Mesenchymal stem cell (in vitro differentiated cells and primary cell): ENCODE measurements at regions not wholly inside any gene's neighbourhood (a gene's known extent, or its start where the extent isn't known, plus 50 kb on each side); places are given as distances from the start of the nearest gene placed in this dataset.

Source experiments
- DNase-seq: peaks from one replicate; pipeline ENCODE4 v3.0.0-alpha.2; 2013
- H2AFZ ChIP-seq: one replicate; pipeline ENCODE4 v1.6.1; 2013; ENCODE audit warnings: low read depth, mild to moderate bottlenecking, control low read depth, inconsistent platforms, low read length, moderate library complexity
- H2AK5ac ChIP-seq: 2 replicates; pipeline ENCODE4 v1.6.1; 2013; ENCODE audit warnings: low read length, moderate library complexity, mild to moderate bottlenecking, inconsistent platforms; ENCODE audit not compliant: severe bottlenecking
- H2BK120ac ChIP-seq: one replicate; pipeline ENCODE4 v1.6.1; 2013; ENCODE audit warnings: low read depth, mild to moderate bottlenecking, inconsistent platforms, low read length, moderate library complexity
- H2BK12ac ChIP-seq, 2 experiments: one replicate each; pipeline ENCODE4 v1.6.1; 2013; ENCODE audit warnings: inconsistent platforms in 2 of 2, low read length in 2 of 2, mild to moderate bottlenecking in 2 of 2, moderate library complexity in 2 of 2, control low read depth in 1 of 2
- H2BK15ac ChIP-seq: one replicate; pipeline ENCODE4 v1.6.1; 2013; ENCODE audit warnings: mild to moderate bottlenecking, low read depth, inconsistent platforms; ENCODE audit not compliant: poor library complexity, severe bottlenecking
- H2BK5ac ChIP-seq: 2 replicates; pipeline ENCODE4 v1.6.1; 2013; ENCODE audit warnings: low read depth, mild to moderate bottlenecking, low read length, control low read depth, inconsistent platforms; ENCODE audit not compliant: poor library complexity, severe bottlenecking
- H3K14ac ChIP-seq, 2 experiments: one replicate each; pipeline ENCODE4 v1.6.1; 2013; ENCODE audit warnings: inconsistent platforms in 2 of 2, low read length in 2 of 2, control low read depth in 1 of 2, mild to moderate bottlenecking in 1 of 2, moderate library complexity in 1 of 2
- H3K18ac ChIP-seq, 2 experiments: one replicate each; pipeline ENCODE4 v1.6.1; 2013; ENCODE audit warnings: inconsistent platforms in 2 of 2, low read length in 2 of 2, control low read depth in 1 of 2, low read depth in 1 of 2, mild to moderate bottlenecking in 1 of 2
- H3K23ac ChIP-seq, 2 experiments: one replicate each; pipeline ENCODE4 v1.6.1; 2013; ENCODE audit warnings: inconsistent platforms in 2 of 2, low read length in 2 of 2, mild to moderate bottlenecking in 2 of 2, moderate library complexity in 2 of 2, control low read depth in 1 of 2
- H3K27ac ChIP-seq: 2 replicates; pipeline ENCODE4 v1.5.1; 2013; ENCODE audit warnings: mild to moderate bottlenecking, moderate library complexity, low read length, control low read depth, inconsistent platforms; ENCODE audit not compliant: poor library complexity, severe bottlenecking
- H3K27me3 ChIP-seq, 2 experiments: 2 replicates each; pipeline versions ENCODE4 v1.6.1 to v1.7.0; 2013; ENCODE audit warnings: low read length in 2 of 2, mild to moderate bottlenecking in 2 of 2, moderate library complexity in 2 of 2, control low read depth in 1 of 2, inconsistent platforms in 1 of 2; ENCODE audit not compliant: control insufficient read depth in 1 of 2, insufficient read depth in 1 of 2
- H3K36me3 ChIP-seq, 2 experiments: 2 replicates each; pipeline versions ENCODE4 v1.6.1 to v1.7.0; 2013; ENCODE audit warnings: low read length in 2 of 2, control low read depth in 1 of 2, inconsistent platforms in 1 of 2, low read depth in 1 of 2, mild to moderate bottlenecking in 1 of 2; ENCODE audit not compliant: insufficient read depth in 2 of 2, control insufficient read depth in 1 of 2
- H3K4ac ChIP-seq, 2 experiments: one replicate each; pipeline ENCODE4 v1.6.1; 2013; ENCODE audit warnings: inconsistent platforms in 2 of 2, low read length in 2 of 2, mild to moderate bottlenecking in 2 of 2, moderate library complexity in 2 of 2, control low read depth in 1 of 2, low read depth in 1 of 2
- H3K4me1 ChIP-seq: 2 replicates; pipeline ENCODE4 v1.6.1; 2013; ENCODE audit warnings: low read depth, low read length, control low read depth; ENCODE audit not compliant: control insufficient read depth, insufficient read depth
- H3K4me2 ChIP-seq: 2 replicates; pipeline ENCODE4 v1.6.1; 2013; ENCODE audit warnings: low read length, mild to moderate bottlenecking, inconsistent platforms; ENCODE audit not compliant: poor library complexity, severe bottlenecking
- H3K4me3 ChIP-seq, 2 experiments: 2 replicates each; pipeline versions ENCODE4 v1.5.1 to v1.7.0; 2013; ENCODE audit warnings: low read length in 2 of 2, mild to moderate bottlenecking in 2 of 2, control low read depth in 1 of 2, low read depth in 1 of 2; ENCODE audit not compliant: insufficient read depth in 1 of 2
- H3K79me1 ChIP-seq: replicated peaks from 2 replicates; pipeline ENCODE4 v1.6.1; 2013; ENCODE audit warnings: mild to moderate bottlenecking, control low read depth, low read length, inconsistent platforms; ENCODE audit not compliant: poor library complexity, severe bottlenecking
- H3K9ac ChIP-seq: 2 replicates; pipeline ENCODE4 v1.7.0; 2013; ENCODE audit warnings: mild to moderate bottlenecking, low read length, moderate library complexity
- H3K9me3 ChIP-seq: 2 replicates; pipeline ENCODE4 v1.7.0; 2013; ENCODE audit warnings: mild to moderate bottlenecking, low read length; ENCODE audit not compliant: control insufficient read depth
- H4K8ac ChIP-seq: one replicate; pipeline ENCODE4 v1.6.1; 2013; ENCODE audit warnings: inconsistent platforms, mild to moderate bottlenecking, low read length, moderate library complexity
- H4K91ac ChIP-seq: one replicate; pipeline ENCODE4 v1.6.1; 2013; ENCODE audit warnings: mild to moderate bottlenecking, low read length, inconsistent platforms
- WGBS: methylation state at CpG from one replicate; pipeline ENCODE4 v1.1.7; 2013; ENCODE audit warnings: mixed read lengths; 5-methylcytosine and 5-hydroxymethylcytosine counted together

GRCh38 chr1:37175666-37176215, 141.4 kb upstream of the GRIK3 start:
- H3K14ac ChIP-seq, result no peak overlapping the region
- no peak overlapping the region for H3K4me2 ChIP-seq
- no peak overlapping the region for H2BK12ac ChIP-seq
- no peaks in the 10 kb centered on the region for H3K4me1 ChIP-seq
- no peaks in the 10 kb centered on the region for H3K36me3 ChIP-seq
- no peak overlapping the region for H3K4ac ChIP-seq
- no peak overlapping the region for H3K18ac ChIP-seq
- no peaks in the 10 kb centered on the region for H3K79me1 ChIP-seq
- H4K8ac ChIP-seq, result no peak overlapping the region
- H3K27me3 ChIP-seq, result no peaks in the 10 kb centered on the region
- H2AFZ ChIP-seq, result no peak overlapping the region
- DNase-seq, result no peak
- H3K4me3 ChIP-seq, result no peak overlapping the region
- no peak overlapping the region for H3K9ac ChIP-seq
- H4K91ac ChIP-seq, result no peak overlapping the region
- no peak overlapping the region for H3K23ac ChIP-seq
- no peak overlapping the region for H3K27ac ChIP-seq
- no peak overlapping the region for H2AK5ac ChIP-seq
- H3K9me3 ChIP-seq, result no peaks in the 10 kb centered on the region
- H2BK120ac ChIP-seq, result no peak overlapping the region
- no peak overlapping the region for H2BK15ac ChIP-seq
- no peak overlapping the region for H2BK5ac ChIP-seq

GRCh38 chr1:37176269-37176668, 142.0 kb upstream of the GRIK3 start:
- H3K18ac ChIP-seq, result no peak overlapping the region
- no peak overlapping the region for H3K9ac ChIP-seq
- H3K9me3 ChIP-seq, result no peaks in the 10 kb centered on the region
- DNase-seq, result no peak
- no peak overlapping the region for H2BK120ac ChIP-seq
- no peaks in the 10 kb centered on the region for H3K4me1 ChIP-seq
- no peak overlapping the region for H2BK15ac ChIP-seq
- H2AK5ac ChIP-seq, result no peak overlapping the region
- no peak overlapping the region for H2AFZ ChIP-seq
- no peak overlapping the region for H3K4me2 ChIP-seq
- no peak overlapping the region for H3K14ac ChIP-seq
- no peak overlapping the region for H3K4me3 ChIP-seq
- H3K27ac ChIP-seq, result no peak overlapping the region
- no peak overlapping the region for H3K4ac ChIP-seq
- H3K36me3 ChIP-seq, result no peaks in the 10 kb centered on the region
- H2BK12ac ChIP-seq, result no peak overlapping the region
- no peaks in the 10 kb centered on the region for H3K27me3 ChIP-seq
- H3K23ac ChIP-seq, result no peak overlapping the region
- H4K8ac ChIP-seq, result no peak overlapping the region
- H3K79me1 ChIP-seq, result no peaks in the 10 kb centered on the region
- no peak overlapping the region for H2BK5ac ChIP-seq
- H4K91ac ChIP-seq, result no peak overlapping the region
- WGBS, result 62% methylated on average over 1 of the region's 1 CpG

GRCh38 chr1:37177230-37177864, 143.0 kb upstream of the GRIK3 start:
- no peak overlapping the region for H3K14ac ChIP-seq
- no peak overlapping the region for H3K4me3 ChIP-seq
- no peak overlapping the region for H3K18ac ChIP-seq
- H3K27me3 ChIP-seq, result no peaks in the 10 kb centered on the region
- 73% methylated on average over 6 of the region's 10 CpGs for WGBS
- H2BK15ac ChIP-seq, result no peak overlapping the region
- H3K36me3 ChIP-seq, result no peaks in the 10 kb centered on the region
- no peak overlapping the region for H3K23ac ChIP-seq
- H2BK5ac ChIP-seq, result no peak overlapping the region
- no peak overlapping the region for H2AK5ac ChIP-seq
- no peak for DNase-seq
- no peaks in the 10 kb centered on the region for H3K4me1 ChIP-seq
- no peak overlapping the region for H3K4ac ChIP-seq
- no peak overlapping the region for H4K91ac ChIP-seq
- H2AFZ ChIP-seq, result no peak overlapping the region
- H3K79me1 ChIP-seq, result no peaks in the 10 kb centered on the region
- H2BK12ac ChIP-seq, result no peak overlapping the region
- H3K4me2 ChIP-seq, result no peak overlapping the region
- H3K27ac ChIP-seq, result no peak overlapping the region
- H3K9ac ChIP-seq, result no peak overlapping the region
- no peaks in the 10 kb centered on the region for H3K9me3 ChIP-seq
- no peak overlapping the region for H4K8ac ChIP-seq
- H2BK120ac ChIP-seq, result no peak overlapping the region

DNA sequence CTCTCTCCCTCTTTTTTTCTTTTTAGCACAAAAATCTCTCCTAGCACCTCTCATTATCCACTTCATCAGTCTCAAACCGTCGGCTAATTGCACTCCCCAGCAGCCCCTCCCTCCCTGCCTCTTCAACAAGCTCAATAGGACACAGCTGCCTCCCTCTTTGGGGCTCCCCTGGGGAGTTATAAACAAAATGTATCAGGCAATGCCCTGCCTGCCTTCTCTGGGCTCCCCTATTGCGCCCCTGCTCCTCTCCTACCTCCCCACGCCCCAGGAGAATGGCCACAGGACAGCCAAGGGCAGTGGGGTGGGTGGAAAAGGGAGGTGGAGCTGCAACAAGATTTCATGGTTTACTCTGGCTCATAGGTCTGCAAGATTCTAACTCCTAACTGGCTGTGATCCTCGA, 147.1 kb upstream of the GRIK3 start:
- H3K23ac ChIP-seq, result no peak overlapping the region
- no peaks in the 10 kb centered on the region for H3K9me3 ChIP-seq
- H3K14ac ChIP-seq, result no peak overlapping the region
- H3K4me3 ChIP-seq, result no peak overlapping the region
- H4K8ac ChIP-seq, result no peak overlapping the region
- no peak overlapping the region for H3K4ac ChIP-seq
- WGBS, result 46% methylated on average over 3 of the region's 5 CpGs
- H3K79me1 ChIP-seq, result no peaks in the 10 kb centered on the region
- H3K27ac ChIP-seq, result no peak overlapping the region
- no peak overlapping the region for H2BK5ac ChIP-seq
- no peak for DNase-seq
- no peak overlapping the region for H2BK15ac ChIP-seq
- H3K18ac ChIP-seq, result no peak overlapping the region
- H3K4me1 ChIP-seq, result no peaks in the 10 kb centered on the region
- no peak overlapping the region for H2BK12ac ChIP-seq
- H2BK120ac ChIP-seq, result no peak overlapping the region
- H3K4me2 ChIP-seq, result no peak overlapping the region
- H3K36me3 ChIP-seq, result no peaks in the 10 kb centered on the region
- no peak overlapping the region for H2AFZ ChIP-seq
- H3K27me3 ChIP-seq, result no peaks in the 10 kb centered on the region
- H4K91ac ChIP-seq, result no peak overlapping the region
- no peak overlapping the region for H3K9ac ChIP-seq
- H2AK5ac ChIP-seq, result no peak overlapping the region
